GM19240 (cell line): ENCODE measurements at regions not wholly inside any gene's neighbourhood (a gene's known extent, or its start where the extent isn't known, plus 50 kb on each side); places are given as distances from the start of the nearest gene placed in this dataset.
"Not testable (repeated sequence)": the region's sequence is repeated elsewhere in the genome, so short reads cannot be mapped to it uniquely, and the experiment has no call there.

Experiments used
- DNase-seq: peaks from one replicate; pipeline ENCODE4 v3.0.0; 2011; ENCODE audit warnings: low spot score; ENCODE audit not compliant: insufficient read length

DNA sequence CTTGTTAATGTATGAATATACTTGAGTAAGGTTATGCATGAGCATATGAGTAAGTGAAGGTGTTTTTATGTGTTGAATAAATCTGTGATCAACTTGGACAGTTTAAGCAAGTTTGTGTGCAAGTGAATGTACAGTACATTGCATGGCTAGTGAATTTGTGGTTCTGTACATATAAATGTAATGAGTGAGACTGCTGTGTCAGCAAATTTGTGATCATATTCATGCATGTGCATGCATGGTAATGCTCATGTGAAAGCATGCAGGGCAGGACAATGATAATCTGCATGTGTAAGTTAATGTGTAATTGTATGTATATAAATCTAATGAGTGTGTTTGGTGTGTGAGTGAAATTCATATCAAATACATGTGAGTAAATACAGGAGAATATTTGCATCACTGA lies 188.5 kb downstream of the PWWP3B start:
- DNase-seq, result no peak

DNA sequence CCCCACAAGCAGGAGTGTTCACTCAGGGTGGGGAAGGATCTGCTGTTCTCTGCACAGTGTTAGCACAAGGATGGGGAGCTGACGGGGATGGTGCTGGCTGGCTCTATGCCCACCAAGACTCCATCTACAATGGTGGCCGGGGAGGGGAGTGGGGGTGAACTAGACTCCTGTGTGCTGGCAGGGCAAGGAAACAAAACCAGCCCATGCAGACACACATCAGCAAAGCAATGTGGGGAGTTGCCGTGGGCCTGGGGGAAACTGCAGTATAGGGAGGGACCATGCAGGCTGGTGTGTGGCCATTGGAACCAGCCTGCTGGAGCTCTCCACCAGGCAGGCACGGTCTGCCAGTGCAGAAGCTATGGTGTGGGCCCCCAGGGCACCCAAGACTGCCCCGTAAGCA lies 195.1 kb downstream of the PWWP3B start:
- no peak for DNase-seq

DNA sequence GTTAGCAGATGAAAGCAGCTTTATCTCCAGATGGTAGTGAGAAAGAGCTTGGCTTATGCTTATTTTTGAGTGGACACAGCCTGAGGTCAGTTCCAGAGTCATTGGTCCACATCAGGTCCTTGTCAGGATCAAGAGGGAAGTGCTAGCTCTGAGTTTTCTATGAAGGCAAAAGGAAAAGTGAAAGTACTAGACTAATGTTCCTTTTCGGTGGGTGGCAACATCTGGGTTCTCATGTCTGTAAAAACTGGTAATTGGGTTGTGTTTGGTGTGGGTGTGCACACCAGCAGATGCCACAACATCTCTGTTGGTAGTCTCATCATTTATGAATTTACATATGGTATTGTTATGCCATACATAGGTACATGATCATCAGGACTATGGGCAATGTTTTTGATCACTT lies 210.5 kb downstream of the PWWP3B start:
- no peak for DNase-seq

DNA sequence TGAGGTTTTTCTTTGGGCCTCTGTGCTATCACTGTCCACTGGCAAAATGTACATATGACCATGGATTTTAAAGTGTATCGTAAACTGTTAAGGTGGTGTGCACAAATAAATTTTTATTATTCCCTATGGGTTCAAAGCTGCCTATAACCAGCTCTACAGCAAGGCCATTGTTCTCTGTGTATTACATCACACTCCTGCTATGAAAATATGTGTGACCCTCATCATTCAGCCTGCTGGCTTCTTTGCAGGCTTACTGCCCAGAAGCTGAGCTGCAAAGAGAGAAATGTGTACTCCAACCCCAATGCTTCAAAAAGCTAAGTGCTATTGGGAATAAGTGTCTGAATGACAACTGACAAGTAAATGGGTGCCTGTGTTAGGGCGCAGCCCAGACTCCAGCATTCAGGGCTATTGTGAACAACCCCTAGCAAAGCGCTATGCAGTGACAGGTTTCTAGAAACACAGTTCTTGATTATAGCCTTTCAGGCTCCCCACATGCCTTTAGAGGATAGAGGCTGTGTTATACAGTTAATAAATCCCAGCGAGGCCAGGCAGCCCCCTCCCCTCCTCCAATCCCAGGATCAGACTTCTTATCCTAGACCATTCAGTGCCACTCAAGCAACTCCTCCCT lies 220.4 kb upstream of the RADX start:
- DNase-seq, result no peak

DNA sequence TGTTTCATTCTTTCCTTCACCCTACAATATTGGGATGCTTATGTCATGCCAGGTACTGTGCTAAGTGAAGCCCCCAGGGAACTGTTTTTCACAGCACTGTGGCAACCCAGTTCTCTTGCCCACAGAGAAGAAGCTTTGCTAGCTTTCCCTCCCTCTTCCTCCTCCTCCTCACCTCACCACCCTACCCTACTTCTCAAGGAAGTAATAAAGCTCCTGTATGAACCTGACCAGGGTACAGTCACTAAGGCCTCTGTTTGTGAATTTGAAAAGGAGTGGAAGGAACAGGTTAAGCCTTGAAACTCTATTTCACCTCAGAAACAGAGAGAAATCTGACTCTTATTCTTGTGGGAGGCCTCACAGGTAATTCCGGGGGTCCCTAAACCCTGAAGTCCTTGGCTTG lies 219.4 kb upstream of the RADX start:
- DNase-seq, result no peak

DNA sequence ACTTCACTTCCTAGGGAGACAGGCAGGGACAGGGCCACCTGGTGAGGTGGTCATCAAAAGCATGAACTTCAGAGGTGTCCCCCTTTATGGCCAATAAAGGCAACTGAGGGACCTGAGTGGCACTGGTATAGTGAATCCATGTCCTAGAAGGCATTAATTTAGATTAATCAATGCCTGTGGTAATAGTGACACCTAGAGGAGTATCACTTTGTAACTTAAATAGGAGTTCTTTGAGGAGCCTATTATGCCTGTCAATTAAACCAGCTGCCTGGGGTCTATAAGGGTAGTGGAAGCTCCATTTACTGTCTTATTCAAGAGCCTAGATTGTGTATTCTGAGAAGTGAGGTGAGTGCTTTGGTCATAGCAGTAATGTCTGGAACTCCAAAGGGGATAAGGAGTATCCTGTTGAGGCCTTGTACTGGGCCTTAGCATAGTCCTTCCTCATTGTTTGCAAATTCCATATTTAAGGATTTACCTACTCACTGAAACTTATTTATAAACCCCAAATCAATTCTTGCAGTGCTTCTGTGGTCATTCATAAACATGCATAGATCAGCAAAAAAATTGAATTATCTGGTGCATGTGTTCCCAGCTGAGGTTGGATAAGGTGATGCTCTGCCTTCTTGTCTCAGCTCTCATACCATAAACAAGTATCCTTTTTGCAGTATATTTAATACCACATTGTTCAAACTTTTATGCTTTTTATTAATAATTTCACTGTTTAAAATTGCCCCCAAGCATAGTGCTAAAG lies 213.8 kb upstream of the RADX start:
- no peak for DNase-seq

DNA sequence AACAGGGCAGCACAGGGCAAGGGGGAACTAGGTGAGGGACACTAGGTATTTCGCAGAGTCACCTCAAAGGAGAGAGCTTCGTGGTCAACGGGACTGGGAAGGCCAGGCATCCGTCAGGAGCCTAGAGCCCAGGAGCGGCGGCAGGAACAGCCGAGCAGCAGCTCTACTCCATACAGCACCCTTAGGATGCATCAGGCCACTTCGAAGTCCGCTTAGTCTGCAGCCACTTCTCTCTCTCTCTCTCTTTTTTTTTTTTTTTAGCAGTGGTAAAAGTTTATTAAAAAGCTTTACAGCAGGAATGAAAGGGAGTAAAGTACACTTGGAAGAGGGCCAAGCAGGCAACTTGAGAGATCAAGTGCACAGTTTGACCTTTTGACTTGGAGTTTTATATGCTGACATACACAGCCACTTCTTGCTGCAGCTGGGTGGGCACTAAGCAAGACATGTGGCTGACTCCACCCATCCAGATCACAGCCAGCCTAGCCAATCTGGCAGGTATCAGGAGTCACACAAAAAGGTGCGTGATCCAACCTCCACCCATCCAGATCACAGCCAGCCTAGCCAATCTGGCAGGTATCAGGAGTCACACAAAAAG lies 209.7 kb upstream of the RADX start:
- DNase-seq, result no peak

DNA sequence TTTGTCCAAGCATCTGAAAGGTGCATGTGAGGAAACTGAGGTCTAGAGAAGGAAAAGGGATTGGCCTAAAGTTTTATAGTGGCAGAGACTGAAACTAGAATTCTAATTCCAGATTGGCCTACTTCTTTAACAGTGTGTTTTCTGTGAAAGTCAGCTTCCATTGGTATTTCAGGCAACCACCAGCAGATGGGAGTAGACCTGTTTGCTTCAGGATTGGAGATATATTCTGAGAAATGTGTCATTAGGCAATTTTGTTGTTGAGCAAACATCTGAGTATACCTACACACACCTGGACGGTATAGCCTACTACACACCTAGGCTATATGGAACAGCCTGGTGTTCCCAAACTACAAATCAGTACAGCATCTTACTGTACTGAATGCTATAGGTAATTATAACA lies 207.3 kb upstream of the RADX start:
- DNase-seq, result no peak

DNA sequence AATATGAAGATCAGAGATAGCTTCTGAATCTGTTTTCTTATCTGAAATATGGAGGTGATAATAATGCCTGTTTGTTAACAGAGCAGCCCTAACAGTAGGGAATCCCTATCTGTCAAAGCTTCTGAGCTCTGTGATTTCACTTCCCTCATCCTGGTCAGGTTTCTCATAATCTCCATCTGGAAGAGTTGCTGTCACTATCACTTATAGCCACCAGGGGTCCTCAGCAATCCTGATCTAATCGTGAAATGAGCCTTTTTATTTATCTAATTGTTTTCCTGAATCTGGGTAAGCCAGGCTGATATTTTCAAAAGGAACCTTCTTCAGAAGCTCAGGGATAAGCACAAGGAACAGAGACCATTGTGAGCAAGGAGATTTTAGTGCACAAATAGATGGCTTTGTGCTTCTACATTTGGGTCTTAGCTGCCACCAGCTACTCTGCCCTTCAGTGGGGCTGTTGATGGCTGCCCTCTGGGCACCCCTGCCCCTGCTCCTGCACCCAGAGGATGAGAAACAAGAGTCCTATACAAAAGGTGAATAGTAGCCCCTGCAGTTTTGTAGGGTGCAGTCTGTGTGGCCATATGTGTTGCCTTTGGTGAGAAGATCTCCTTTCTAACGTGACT lies 196.4 kb upstream of the RADX start:
- peak; percentile 11 for DNase-seq

DNA sequence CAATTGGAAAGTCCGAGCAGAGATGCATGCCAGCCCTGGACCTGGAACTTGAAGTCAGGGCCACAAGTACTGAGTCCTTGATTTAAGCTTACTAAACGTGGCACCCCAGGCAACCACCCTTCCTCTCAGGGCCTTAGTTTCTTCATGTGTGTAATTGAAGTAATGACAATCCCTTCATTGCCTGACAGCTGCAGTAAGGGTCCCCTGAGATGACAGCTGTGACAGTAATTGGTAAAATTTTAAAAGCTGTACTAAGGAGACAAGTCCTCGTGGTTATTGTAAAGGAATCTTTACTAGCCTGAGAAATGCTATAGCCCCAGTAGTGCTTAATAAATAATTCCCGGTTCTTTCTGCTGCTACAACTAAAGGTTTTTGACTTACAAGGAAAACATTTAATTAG lies 175.1 kb upstream of the RADX start:
- DNase-seq, result no peak

DNA sequence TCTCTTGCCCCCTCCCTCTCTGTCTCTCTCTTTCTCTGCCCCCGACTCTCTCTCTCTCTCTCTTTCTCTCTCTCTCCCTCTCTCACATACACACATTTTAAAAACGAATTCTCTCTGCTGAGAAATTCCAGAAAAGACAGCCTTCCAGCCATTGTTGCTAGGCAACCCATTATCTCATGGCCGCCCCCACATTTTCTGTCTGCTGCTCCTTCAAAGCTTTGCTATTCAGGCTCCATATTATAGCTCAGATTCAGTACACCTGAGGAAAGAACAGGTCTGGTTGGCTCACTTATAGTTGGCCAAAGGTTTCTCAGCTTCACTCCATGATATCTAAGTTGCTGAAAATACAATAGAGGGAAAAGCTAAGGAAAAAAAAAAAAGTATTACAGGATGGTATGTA lies 174.4 kb upstream of the RADX start:
- DNase-seq, result no peak

DNA sequence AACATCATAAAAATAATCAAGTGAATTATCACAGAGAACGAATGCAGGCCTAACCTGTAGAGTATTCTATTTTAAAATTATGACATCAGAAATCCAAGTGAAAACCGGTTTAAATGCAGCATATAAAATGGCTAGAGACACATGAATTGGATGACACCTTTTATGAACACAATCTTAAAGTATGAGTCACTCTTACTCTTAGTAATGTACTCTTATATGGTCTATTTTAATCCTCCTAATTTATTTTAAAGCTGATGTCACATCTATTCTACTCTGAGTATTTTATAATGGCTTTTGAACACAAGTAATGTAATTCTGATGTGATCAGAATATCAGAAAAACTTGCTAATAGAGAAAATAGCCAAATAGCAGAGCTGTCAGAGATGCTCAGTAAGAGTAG lies 161.4 kb upstream of the RADX start:
- DNase-seq, result no peak

DNA sequence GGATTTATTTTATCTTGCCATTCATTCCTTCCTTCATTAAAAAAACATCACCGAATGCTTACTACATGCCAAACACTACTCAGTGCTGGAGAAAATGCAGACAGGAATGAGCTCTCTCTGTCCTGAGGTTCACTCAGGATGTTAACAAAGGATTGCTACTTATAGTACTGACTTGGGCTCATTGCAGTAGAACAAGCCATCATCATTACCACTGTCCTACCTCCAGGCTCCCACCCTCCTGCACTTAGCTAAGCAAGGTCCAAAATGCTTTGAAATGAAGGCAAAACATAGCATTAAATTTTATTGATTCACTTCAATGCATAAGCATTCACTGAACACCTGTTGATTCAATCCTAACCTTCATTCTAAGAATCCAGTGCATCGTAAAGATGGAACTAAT lies 159.8 kb upstream of the RADX start:
- DNase-seq, result no peak

DNA sequence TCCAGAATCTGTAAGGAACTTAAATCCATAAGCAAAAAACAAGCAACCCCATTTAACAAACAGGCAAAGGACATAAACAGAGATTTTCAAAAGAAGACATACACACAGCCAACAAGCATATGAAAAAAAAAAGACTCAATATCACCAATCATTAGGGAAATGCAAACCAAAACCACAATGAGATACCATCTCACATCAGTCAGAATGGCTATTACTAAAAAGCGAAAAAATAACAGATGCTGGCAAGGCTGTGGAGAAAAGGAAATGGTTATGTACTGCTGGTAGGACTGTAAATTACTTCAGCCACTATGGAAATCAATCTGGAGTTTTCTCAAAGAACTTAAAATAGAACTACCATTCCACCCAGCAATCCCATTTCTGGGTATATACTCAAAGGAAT lies 156.8 kb upstream of the RADX start:
- DNase-seq, result no peak

DNA sequence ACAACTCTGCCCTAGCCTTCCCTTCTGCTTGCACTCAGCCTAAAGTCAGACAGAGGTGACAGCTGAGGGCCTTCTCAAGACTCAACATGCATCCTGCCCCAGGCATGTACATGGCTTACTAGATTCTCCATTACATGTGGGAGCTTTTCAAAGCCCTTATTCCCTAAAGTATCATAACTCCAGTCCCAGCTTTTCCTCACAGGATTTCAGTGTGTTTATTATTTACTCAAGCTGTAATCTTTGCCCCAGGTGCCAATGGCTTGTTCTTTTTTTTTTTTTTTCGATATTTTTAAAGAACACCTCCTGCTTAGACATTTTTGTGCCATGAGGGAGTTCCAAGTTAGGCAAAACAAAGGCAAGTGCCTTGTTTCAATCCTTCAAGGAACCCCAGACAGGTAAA lies 154.0 kb upstream of the RADX start:
- DNase-seq, result no peak

DNA sequence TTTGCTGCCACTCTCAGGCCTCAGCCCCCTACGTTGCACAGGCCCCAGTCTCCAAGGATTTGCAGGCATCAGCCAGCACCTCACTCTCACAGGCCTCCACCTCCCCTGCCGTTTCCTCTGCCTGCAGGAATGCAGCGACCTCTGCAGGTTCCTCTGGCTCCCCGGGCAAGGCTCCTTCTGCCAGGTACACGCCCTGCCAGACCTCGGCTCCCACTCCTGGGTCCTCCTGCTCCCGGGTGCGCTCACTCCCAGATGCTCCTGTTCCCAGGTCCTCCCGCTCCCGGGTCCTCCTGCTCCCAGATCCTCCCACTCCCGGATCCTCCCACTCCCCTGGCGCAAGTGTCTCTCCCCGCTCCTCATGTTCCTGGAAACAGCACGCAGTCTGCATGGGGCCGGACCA lies 144.4 kb upstream of the RADX start:
- no peak for DNase-seq

DNA sequence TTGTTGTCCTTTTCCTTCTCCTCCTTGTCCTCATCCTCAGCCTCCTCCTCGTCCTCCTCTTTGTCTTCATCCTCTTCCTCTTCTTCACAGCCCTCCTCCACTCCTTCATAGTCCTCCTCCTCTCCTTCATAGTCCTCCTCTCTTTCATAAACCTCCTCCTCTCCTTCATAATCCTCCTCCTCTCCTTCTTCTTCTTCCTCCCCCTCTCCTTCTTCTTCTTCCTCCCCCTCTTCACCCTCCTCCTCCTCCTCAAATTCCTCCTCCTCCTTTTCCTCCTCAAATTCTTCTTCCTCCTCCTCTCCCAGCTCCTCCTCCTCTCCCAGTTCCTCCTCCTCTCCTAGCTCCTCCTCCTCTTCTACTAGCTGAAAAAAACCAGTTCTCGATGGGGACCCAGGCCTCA lies 143.8 kb upstream of the RADX start:
- DNase-seq, result no peak

DNA sequence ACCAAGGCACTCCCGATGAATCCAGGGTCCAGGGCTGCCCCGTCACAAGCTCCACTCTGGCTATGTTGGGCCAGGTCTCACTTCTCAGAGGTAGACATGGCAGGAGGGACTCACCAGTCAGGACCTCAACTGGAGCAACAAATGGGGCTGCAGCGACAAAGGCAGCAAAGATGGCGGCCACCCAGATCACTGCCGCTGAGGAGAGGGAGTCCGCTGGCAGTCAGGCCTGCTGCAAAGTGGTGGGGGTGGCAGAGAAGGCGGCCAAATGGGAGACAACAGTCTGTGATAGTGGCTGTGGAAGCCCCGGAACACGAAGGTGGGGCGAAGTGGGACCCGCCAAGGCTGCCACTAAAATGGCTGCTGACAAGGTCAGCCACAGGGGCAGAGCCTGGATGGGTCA lies 143.3 kb upstream of the RADX start:
- no peak for DNase-seq

DNA sequence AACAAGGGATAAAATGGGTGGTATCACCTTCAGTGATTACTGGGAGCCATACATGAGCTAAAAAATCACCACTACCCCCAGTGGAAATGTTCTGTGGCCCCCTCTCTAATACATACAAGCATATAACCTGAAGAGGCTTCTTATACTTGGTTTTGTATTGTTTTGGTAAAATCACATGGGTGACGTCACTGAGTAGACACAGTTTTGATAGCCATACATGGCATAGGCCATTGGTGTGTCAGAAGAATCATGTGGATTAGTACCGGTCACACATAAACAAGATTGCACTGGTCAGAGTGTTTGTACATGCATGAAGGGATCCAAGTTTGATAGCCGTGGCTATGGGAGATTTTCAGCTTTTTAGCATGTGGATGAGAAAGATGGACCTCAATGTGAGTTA lies 131.9 kb upstream of the RADX start:
- no peak for DNase-seq

DNA sequence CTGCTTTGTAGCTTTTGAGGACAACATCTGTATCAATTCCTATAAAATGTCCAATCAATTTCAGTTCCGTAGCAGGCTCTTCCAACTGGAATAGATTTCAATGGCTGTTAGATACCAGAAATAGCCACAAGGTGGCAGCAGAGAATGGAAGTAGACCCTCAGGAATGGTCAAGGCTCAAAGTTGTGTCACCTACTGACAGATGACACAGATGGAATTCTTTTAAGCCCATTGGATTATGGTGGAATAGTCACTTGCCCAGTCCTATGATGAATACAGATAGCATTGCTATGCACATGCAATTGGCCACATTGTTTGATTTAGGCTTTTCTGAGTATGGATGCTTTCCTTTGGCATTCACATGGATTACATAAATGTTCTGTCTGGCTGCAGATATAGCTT lies 130.4 kb upstream of the RADX start:
- DNase-seq, result no peak

DNA sequence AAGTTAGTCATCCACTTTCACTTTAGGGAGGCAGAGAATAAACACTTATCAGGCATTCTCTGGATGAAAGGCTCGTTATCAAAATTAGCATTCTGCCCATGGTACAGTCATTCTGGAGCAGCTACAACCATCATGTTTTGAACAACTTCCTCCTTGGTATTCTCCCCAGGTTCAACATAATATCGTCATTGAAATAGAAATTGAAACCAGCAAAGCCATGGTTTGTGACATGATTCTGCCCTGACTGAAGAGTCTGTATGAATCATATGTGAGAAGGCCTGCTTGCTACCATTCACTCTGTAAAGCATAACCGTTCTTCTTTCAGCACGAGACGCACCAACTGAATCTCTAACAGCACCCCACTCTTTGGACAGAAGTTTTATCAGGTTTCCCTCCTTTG lies 127.5 kb upstream of the RADX start:
- DNase-seq, result peak; percentile 29

DNA sequence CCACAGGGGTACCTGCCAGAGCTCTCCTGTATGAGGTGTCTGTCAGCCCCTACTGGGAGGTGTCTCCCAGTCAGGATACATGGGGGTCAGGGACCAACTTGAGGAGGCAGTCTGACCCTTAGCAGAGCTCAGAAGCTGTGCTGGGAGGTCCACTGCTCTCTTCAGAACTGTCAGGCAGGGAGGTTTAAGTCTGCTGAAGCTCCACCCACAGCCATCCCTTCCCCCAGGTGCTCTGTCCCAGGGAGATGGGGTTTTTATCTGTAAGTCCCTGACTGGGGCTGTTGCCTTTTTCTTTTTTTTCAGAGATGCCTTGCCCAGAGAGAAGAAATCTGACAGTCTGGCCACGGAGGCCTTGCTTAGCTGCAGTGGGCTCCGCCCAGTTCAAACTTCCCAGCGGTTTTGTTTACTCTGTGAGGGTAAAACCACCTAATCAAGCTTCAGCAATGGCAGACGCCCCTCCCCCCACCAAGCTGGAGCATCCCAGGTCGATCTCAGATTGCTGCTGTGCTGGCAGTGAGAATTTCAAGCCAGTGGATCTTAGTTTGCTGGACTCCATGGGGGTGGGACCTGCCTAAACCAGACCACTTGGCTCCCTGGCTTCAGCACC lies 118.5 kb upstream of the RADX start:
- not testable (repeated sequence) for DNase-seq
